SW480 (cell line): ENCODE measurements at regions not wholly inside any gene's neighbourhood (a gene's known extent, or its start where the extent isn't known, plus 50 kb on each side); places are given as distances from the start of the nearest gene placed in this dataset.
"Not testable (repeated sequence)": the region's sequence is repeated elsewhere in the genome, so short reads cannot be mapped to it uniquely, and the experiment has no call there.

ENCODE experiments used
- DNase-seq: peaks from one replicate; pipeline ENCODE4 v3.0.0-alpha.2; 2016; ENCODE audit warnings: low spot score

- no peak for DNase-seq
Measured at GRCh38 chr13:81275666-81276258, 934.8 kb upstream of the SPRY2 start.

- DNase-seq = no peak
Measured at GRCh38 chr13:81247711-81248110, 906.8 kb upstream of the SPRY2 start.

GRCh38 chr13:81246556-81246955 lies 905.6 kb upstream of the SPRY2 start:
- no peak for DNase-seq

- DNase-seq = no peak
Measured at GRCh38 chr13:81244011-81244410, 903.1 kb upstream of the SPRY2 start.

GRCh38 chr13:81230386-81230785 lies 889.5 kb upstream of the SPRY2 start:
- DNase-seq = no peak

GRCh38 chr13:81226830-81227229 lies 885.9 kb upstream of the SPRY2 start:
- not testable (repeated sequence) for DNase-seq

- DNase-seq = no peak
Measured at GRCh38 chr13:81224209-81224833, 883.4 kb upstream of the SPRY2 start.

GRCh38 chr13:81223778-81224177 lies 882.9 kb upstream of the SPRY2 start:
- DNase-seq = no peak

- no peak for DNase-seq
Measured at GRCh38 chr13:81211713-81212112, 870.8 kb upstream of the SPRY2 start.

GRCh38 chr13:81207636-81208035 lies 866.7 kb upstream of the SPRY2 start:
- DNase-seq = no peak

GRCh38 chr13:81207231-81207630 lies 866.3 kb upstream of the SPRY2 start:
- no peak for DNase-seq

GRCh38 chr13:81203783-81204182 lies 862.9 kb upstream of the SPRY2 start:
- no peak for DNase-seq

- DNase-seq = no peak
Measured at GRCh38 chr13:81199956-81200355, 859.0 kb upstream of the SPRY2 start.

- no peak for DNase-seq
Measured at GRCh38 chr13:81197966-81198365, 857.0 kb upstream of the SPRY2 start.

- DNase-seq = no peak
Measured at GRCh38 chr13:81197483-81197882, 856.6 kb upstream of the SPRY2 start.

GRCh38 chr13:81194362-81194761 lies 853.4 kb upstream of the SPRY2 start:
- no peak for DNase-seq

- no peak for DNase-seq
Measured at GRCh38 chr13:81184556-81185265, 843.8 kb upstream of the SPRY2 start.

GRCh38 chr13:81172603-81173002 lies 831.7 kb upstream of the SPRY2 start:
- no peak for DNase-seq

- DNase-seq = peak; percentile 21
Measured at GRCh38 chr13:81171065-81171647, 830.2 kb upstream of the SPRY2 start.

GRCh38 chr13:81163823-81164222 lies 822.9 kb upstream of the SPRY2 start:
- not testable (repeated sequence) for DNase-seq

- no peak for DNase-seq
Measured at GRCh38 chr13:81153478-81153877, 812.6 kb upstream of the SPRY2 start.

- no peak for DNase-seq
Measured at GRCh38 chr13:81148822-81149221, 807.9 kb upstream of the SPRY2 start.

- DNase-seq = not testable (repeated sequence)
Measured at GRCh38 chr13:81146576-81146975, 805.6 kb upstream of the SPRY2 start.
